ENCODE measurements at regions not wholly inside any gene's neighbourhood (a gene's known extent, or its start where the extent isn't known, plus 50 kb on each side); places are given as distances from the start of the nearest gene placed in this dataset.

DNA sequence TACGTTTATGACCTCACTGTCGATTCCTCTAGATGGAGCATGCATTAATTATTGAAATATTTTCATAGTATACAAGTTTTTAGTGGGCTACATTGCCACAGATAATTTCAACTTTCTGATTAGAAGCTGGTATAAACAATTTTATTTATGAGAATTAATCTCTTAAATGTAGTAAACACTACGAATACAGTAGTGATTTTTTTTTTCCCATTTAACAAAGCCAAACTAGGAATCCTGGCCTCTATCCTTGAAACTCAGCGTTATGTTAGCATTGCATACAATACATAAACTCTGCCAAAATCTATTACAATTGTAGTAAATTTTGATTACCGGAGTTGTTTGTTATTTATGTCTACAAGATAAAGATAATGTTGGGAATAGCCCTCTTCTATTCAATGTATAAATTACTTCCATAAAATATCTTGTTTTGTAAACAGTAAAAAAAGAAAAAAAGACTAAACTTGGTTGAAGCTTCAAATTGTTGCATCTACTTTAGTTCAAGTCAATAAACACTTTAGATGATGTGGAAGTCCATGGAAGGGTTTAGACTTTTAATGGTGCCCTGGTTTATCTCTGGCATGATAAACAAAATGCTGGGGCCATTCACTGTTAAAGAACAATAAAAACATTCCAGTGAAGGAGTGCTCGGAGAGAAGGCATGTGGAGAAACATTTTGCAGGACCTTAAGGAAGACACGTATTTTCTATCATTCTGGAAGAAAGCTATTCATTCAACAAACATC lies 77.3 kb upstream of the NR2F2 start:
- Histone ChIP-seq H3K27me3 (no peaks in the 10 kb centered on the region), H3K4me3 (no peak overlapping the region), H3K9me3 (no peaks in the 10 kb centered on the region), H3K36me3 (replicated peaks in 1 of 2; ENCODE audit: insufficient read depth in 1 of 2, low read depth in 2 of 2) (no peaks in the 10 kb centered on the region), H3K4me1 (no peaks in the 10 kb centered on the region), H3K27ac (no peak overlapping the region)
- WGBS, 2 donors = 64 to 69% methylated on average over 7 of the region's 7 CpGs
- intact Hi-C loops (cut with DNase I) = no loop called here
- DNase-seq (no peak), ATAC-seq (no peak)
- TF ChIP-seq, protein P1, sequence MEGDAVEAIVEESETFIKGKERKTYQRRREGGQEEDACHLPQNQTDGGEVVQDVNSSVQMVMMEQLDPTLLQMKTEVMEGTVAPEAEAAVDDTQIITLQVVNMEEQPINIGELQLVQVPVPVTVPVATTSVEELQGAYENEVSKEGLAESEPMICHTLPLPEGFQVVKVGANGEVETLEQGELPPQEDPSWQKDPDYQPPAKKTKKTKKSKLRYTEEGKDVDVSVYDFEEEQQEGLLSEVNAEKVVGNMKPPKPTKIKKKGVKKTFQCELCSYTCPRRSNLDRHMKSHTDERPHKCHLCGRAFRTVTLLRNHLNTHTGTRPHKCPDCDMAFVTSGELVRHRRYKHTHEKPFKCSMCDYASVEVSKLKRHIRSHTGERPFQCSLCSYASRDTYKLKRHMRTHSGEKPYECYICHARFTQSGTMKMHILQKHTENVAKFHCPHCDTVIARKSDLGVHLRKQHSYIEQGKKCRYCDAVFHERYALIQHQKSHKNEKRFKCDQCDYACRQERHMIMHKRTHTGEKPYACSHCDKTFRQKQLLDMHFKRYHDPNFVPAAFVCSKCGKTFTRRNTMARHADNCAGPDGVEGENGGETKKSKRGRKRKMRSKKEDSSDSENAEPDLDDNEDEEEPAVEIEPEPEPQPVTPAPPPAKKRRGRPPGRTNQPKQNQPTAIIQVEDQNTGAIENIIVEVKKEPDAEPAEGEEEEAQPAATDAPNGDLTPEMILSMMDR (IDR thresholded peaks at IDR 0.05) = no peak
- TF ChIP-seq POLR2A (IDR thresholded peaks at IDR 0.05) = no peak

DNA sequence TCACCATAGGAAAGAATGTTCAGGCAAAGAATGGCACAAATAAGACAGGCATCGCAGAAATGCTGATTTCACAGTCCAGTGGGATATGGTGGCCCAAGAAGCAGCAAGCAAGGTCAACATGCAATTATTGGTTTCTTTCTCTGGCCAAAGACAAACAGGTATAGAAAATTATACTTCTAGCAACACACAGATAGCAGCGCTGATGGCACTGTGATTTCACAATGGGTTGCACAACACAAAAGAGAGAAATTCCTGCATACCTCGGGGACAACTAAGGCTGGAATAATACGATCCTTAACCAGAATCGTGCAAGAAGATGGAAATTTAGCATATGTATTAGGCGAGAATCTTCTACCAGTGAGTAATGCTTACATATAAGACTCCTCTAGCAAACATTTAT lies 76.3 kb upstream of the NR2F2 start:
- WGBS, 2 donors = 80 to 86% methylated on average over 6 of the region's 6 CpGs
- ATAC-seq = no peak
- no peak for DNase-seq
- H3K36me3 ChIP-seq (replicated peaks in 1 of 2; ENCODE audit: insufficient read depth in 1 of 2, low read depth in 2 of 2) = no peaks in the 10 kb centered on the region
- intact Hi-C loops (cut with DNase I) = no loop called here
- no peaks in the 10 kb centered on the region for H3K4me1 ChIP-seq
- no peaks in the 10 kb centered on the region for H3K27me3 ChIP-seq
- TF ChIP-seq, protein P1 (IDR thresholded peaks at IDR 0.05) = no peak
- TF ChIP-seq POLR2A (IDR thresholded peaks at IDR 0.05) = no peak
- H3K4me3 ChIP-seq = no peak overlapping the region
- H3K9me3 ChIP-seq = no peaks in the 10 kb centered on the region
- H3K27ac ChIP-seq = no peak overlapping the region

DNA sequence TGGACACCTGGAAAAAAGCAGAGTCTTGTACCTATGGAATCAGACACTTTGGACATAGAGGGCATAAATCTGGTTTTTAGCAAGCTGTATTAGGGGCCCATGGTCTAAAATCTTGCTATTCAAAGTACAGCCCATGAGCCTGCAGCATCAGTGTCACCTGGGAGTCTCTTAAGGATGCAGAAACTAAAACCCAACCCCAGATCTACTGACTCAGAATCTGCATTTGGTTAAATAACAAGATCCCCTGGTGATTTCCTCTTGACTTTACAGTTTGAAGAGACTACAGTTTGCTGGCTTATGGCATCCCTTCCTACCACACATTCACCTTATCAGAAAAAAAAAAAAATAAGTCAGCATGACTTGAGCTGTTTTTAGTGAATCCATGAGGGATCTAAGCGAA lies 74.9 kb upstream of the NR2F2 start:
- DNase-seq (no peak), ATAC-seq (no peak)
- Histone ChIP-seq H3K27ac (no peak overlapping the region), H3K4me1 (peaks cover under 1% of the 10 kb centered on the region), H3K4me3 (no peak overlapping the region), H3K27me3 (no peaks in the 10 kb centered on the region), H3K36me3 (replicated peaks in 1 of 2; ENCODE audit: insufficient read depth in 1 of 2, low read depth in 2 of 2) (no peaks in the 10 kb centered on the region), H3K9me3 (no peaks in the 10 kb centered on the region)
- TF ChIP-seq POLR2A (IDR thresholded peaks at IDR 0.05) = no peak
- TF ChIP-seq, protein P1 (IDR thresholded peaks at IDR 0.05) = no peak
- WGBS, 2 donors = 73 to 92% methylated on average over 1 of the region's 1 CpG
- intact Hi-C loops (cut with DNase I) = no loop called here

DNA sequence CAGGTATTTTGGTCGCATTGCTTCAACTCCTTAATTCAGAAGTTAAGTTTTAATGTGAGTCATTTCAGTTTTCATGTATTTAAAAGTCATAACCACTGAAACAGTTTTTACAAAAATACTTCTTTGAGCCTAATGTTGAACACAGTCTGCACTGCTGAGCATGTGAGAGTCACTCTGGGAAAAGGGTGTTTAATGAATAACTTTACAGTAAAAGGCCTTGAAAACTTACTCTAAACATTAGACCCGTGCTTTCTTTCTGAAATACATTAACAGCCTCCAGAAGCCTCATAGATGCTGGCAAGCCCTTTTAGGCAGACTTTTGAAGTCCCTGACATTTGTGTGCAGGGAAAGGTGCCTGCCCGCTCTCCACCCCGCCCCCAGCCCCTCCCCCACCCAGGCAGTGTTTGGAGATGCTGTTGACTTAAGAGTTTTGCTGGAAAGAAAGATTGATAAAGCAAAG lies 68.9 kb upstream of the NR2F2 start:
- DNase-seq (peak in 2 of 4 donors; percentile 14 to 19), ATAC-seq (no peak)
- H3K36me3 ChIP-seq (replicated peaks in 1 of 2; ENCODE audit: insufficient read depth in 1 of 2, low read depth in 2 of 2) = no peaks in the 10 kb centered on the region
- WGBS, 2 donors = 9 to 10% methylated on average over 4 of the region's 4 CpGs
- H3K4me3 ChIP-seq = no peak overlapping the region
- intact Hi-C loops (cut with DNase I) = no loop called here
- peaks cover 45% of the 10 kb centered on the region for H3K4me1 ChIP-seq
- TF ChIP-seq, protein P1 (IDR thresholded peaks at IDR 0.05) = no peak
- TF ChIP-seq POLR2A (IDR thresholded peaks at IDR 0.05) = no peak
- no peaks in the 10 kb centered on the region for H3K27me3 ChIP-seq
- H3K9me3 ChIP-seq = no peaks in the 10 kb centered on the region
- peak overlapping the region in 3 of 4 donors; percentile 42 to 77 (median 46) for H3K27ac ChIP-seq

DNA sequence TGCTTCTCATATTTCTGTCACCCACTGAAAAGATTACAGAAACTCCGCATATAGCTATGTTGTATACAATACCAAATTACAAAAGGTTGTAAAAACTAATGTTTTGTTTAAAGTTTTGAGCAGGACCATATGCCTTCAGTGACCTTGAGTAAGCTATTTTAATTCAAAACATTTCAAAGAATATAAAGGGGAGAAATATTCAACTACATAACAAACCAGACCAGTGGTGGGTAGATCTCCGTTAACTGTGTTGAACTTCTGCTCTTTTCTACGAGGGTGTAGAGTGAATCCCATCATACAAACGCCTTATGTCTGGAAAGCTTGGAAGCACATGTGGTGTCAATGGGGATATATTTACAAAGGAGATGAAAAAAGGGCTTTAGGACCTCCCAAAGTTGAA lies 68.4 kb upstream of the NR2F2 start:
- TF ChIP-seq, protein P1 (IDR thresholded peaks at IDR 0.05) = no peak
- no peak for TF ChIP-seq POLR2A (IDR thresholded peaks at IDR 0.05)
- intact Hi-C loops (cut with DNase I) = no loop called here
- H3K36me3 ChIP-seq (replicated peaks in 1 of 2; ENCODE audit: insufficient read depth in 1 of 2, low read depth in 2 of 2) = no peaks in the 10 kb centered on the region
- ATAC-seq (no peak), DNase-seq (no peak)
- no peaks in the 10 kb centered on the region for H3K27me3 ChIP-seq
- no peaks in the 10 kb centered on the region for H3K9me3 ChIP-seq
- peaks cover 45% of the 10 kb centered on the region for H3K4me1 ChIP-seq
- WGBS, 2 donors = 30 to 34% methylated on average over 4 of the region's 4 CpGs
- H3K4me3 ChIP-seq = no peak overlapping the region
- peak overlapping the region in 2 of 4 donors; percentile 76 to 77 for H3K27ac ChIP-seq

Measured in body of pancreas (tissue), 4 donors.